ENCODE measurements at regions not wholly inside any gene's neighbourhood (a gene's known extent, or its start where the extent isn't known, plus 50 kb on each side); places are given as distances from the start of the nearest gene placed in this dataset.

- no peak overlapping the region for H3K4me3 ChIP-seq (replicated peaks in 1 of 3; ENCODE audit: insufficient read depth in 1 of 3, low read depth in 2 of 3, low read length in 3 of 3)
- in situ Hi-C loops (cut with HindIII; ENCODE audit: extremely low pct_ligation_motif_present, low pct_unique_long_range_greater_than_20kb) (loop anchor here (10.0 kb wide), 1 partner anchor 622 kb away; the partner anchor contains the start of genes MECR and PTPRU), intact Hi-C loops (cut with micrococcal nuclease; ENCODE audit: unreplicated experiment) (no loop called here)
- POLR2A ChIA-PET: no interaction called here
- no peaks in the 10 kb centered on the region for H3K4me1 ChIP-seq (ENCODE audit: insufficient read depth, low read length)
- no peak for DNase-seq (ENCODE audit: low spot score)
- BruUV-seq (replicated peaks): no TSS peak
- no peaks in the 10 kb centered on the region for H4K20me1 ChIP-seq (ENCODE audit: insufficient read depth, low read length)
- H3K79me2 ChIP-seq (ENCODE audit: insufficient read depth, low read length): no peaks in the 10 kb centered on the region
- H3K36me3 ChIP-seq (replicated peaks in 1 of 2; ENCODE audit: control insufficient read depth in 1 of 2, insufficient read depth in 2 of 2, low read length in 2 of 2): no peaks in the 10 kb centered on the region
- peaks cover 0 to 2% of the 10 kb centered on the region in 2 experiments; a peak in 3 of 5 replicates for H3K27me3 ChIP-seq (ENCODE audit: control insufficient read depth in 1 of 2, insufficient read depth in 2 of 2, low read length in 2 of 2)
- peaks cover 10% of the 10 kb centered on the region; the same call in 1 of the 2 replicates for H3K9me3 ChIP-seq (ENCODE audit: low read length)
- 0% methylated on average over 5 of the region's 12 CpGs for WGBS (ENCODE audit: low lambda C conversion rate)
- H2AFZ ChIP-seq (ENCODE audit: low read length): no peak overlapping the region
- H3K27ac ChIP-seq (ENCODE audit: extremely low read length, insufficient read depth, low read length): no peak overlapping the region
- FAIRE-seq: no peak
- CTCF ChIA-PET (ENCODE audit: low intra/inter-chr PET ratio, low total read pairs): no interaction called here
- H3K4me2 ChIP-seq (ENCODE audit: low read depth, low read length): no peak overlapping the region
- no peak overlapping the region for H3K9ac ChIP-seq (ENCODE audit: insufficient read depth, low read depth, low read length)
- no peak for ATAC-seq
- TF ChIP-seq ZNF230 (CRISPR knock-in tag; IDR thresholded peaks at IDR 0.05) (no peak), DBP (CRISPR knock-in tag; IDR thresholded peaks at IDR 0.05; ENCODE audit: not compliant biosample characterization) (no peak), TCF7 (IDR thresholded peaks at IDR 0.05; ENCODE audit: low read depth) (no peak), TBL1XR1 (IDR thresholded peaks at IDR 0.05; ENCODE audit: borderline replicate concordance, low read length, partially characterized antibody) (no peak), ZNF136 (CRISPR knock-in tag; IDR thresholded peaks at IDR 0.05; ENCODE audit: low read depth) (no peak), ZNF251 (CRISPR knock-in tag; IDR thresholded peaks at IDR 0.05) (no peak), KAT2B (IDR thresholded peaks at IDR 0.05; ENCODE audit: borderline replicate concordance, low read depth, low read length) (no peak)
- TF ChIP-seq, protein P1, sequence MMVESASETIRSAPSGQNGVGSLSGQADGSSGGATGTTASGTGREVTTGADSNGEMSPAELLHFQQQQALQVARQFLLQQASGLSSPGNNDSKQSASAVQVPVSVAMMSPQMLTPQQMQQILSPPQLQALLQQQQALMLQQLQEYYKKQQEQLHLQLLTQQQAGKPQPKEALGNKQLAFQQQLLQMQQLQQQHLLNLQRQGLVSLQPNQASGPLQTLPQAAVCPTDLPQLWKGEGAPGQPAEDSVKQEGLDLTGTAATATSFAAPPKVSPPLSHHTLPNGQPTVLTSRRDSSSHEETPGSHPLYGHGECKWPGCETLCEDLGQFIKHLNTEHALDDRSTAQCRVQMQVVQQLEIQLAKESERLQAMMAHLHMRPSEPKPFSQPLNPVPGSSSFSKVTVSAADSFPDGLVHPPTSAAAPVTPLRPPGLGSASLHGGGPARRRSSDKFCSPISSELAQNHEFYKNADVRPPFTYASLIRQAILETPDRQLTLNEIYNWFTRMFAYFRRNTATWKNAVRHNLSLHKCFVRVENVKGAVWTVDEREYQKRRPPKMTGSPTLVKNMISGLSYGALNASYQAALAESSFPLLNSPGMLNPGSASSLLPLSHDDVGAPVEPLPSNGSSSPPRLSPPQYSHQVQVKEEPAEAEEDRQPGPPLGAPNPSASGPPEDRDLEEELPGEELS (CRISPR knock-in tag; IDR thresholded peaks at IDR 0.05): no peak
- TF ChIP-seq, protein P2, sequence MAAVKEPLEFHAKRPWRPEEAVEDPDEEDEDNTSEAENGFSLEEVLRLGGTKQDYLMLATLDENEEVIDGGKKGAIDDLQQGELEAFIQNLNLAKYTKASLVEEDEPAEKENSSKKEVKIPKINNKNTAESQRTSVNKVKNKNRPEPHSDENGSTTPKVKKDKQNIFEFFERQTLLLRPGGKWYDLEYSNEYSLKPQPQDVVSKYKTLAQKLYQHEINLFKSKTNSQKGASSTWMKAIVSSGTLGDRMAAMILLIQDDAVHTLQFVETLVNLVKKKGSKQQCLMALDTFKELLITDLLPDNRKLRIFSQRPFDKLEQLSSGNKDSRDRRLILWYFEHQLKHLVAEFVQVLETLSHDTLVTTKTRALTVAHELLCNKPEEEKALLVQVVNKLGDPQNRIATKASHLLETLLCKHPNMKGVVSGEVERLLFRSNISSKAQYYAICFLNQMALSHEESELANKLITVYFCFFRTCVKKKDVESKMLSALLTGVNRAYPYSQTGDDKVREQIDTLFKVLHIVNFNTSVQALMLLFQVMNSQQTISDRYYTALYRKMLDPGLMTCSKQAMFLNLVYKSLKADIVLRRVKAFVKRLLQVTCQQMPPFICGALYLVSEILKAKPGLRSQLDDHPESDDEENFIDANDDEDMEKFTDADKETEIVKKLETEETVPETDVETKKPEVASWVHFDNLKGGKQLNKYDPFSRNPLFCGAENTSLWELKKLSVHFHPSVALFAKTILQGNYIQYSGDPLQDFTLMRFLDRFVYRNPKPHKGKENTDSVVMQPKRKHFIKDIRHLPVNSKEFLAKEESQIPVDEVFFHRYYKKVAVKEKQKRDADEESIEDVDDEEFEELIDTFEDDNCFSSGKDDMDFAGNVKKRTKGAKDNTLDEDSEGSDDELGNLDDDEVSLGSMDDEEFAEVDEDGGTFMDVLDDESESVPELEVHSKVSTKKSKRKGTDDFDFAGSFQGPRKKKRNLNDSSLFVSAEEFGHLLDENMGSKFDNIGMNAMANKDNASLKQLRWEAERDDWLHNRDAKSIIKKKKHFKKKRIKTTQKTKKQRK (IDR thresholded peaks at IDR 0.05; ENCODE audit: low read length): no peak
These were observed 620.2 kb downstream of the PTPRU start for GRCh38 chr1:29856340-29857114.
